Activated CD4-positive, alpha-beta T cell treated with anti-CD3 and anti-CD28 coated beads, Interleukin-2, amount 10 ng/mL, durations not matched to agents 7 days and 5 days (primary cell): ENCODE measurements at regions not wholly inside any gene's neighbourhood (a gene's known extent, or its start where the extent isn't known, plus 50 kb on each side); places are given as distances from the start of the nearest gene placed in this dataset.

Experiments used
- CTCF ChIA-PET: fragments of 350-600 bp; sonication (Branson Sonifier 250); formaldehyde crosslinking; loops from one replicate; lab custom pipeline; 2021; ENCODE audit warnings: antibody characterized with exemption; lab: Charles Lee
- POLR2A ChIA-PET: fragments of 350-600 bp; sonication (Branson Sonifier 250); formaldehyde crosslinking; loops from one replicate; lab custom pipeline; 2021; ENCODE audit warnings: antibody characterized with exemption; lab: Charles Lee
- DNase-seq: peaks from one replicate; pipeline ENCODE4 v3.0.0-alpha.2; 2020
- H3K27ac Mint-ChIP-seq: one replicate; pipeline ENCODE4 v1.8.0; 2021; ENCODE audit warnings: mild to moderate bottlenecking, moderate library complexity, mixed read lengths
- H3K27me3 Mint-ChIP-seq: one replicate; pipeline ENCODE4 v1.8.0; 2021; ENCODE audit warnings: mixed read lengths
- H3K36me3 Mint-ChIP-seq: one replicate; pipeline ENCODE4 v1.8.0; 2021; ENCODE audit warnings: low read depth, mixed read lengths
- H3K4me1 Mint-ChIP-seq: one replicate; pipeline ENCODE4 v1.8.0; 2021; ENCODE audit warnings: mixed read lengths
- H3K4me3 Mint-ChIP-seq: one replicate; pipeline ENCODE4 v1.8.0; 2021; ENCODE audit warnings: mild to moderate bottlenecking, moderate library complexity, mixed read lengths
- H3K9me3 Mint-ChIP-seq: one replicate; pipeline ENCODE4 v1.8.0; 2021; ENCODE audit warnings: mixed read lengths

GRCh38 chr3:19093084-19093483 lies 55.2 kb upstream of the KCNH8 start:
- H3K9me3 Mint-ChIP-seq, result no peaks in the 10 kb centered on the region
- H3K27me3 Mint-ChIP-seq, result peaks cover 3% of the 10 kb centered on the region
- DNase-seq, result no peak
- no peaks in the 10 kb centered on the region for H3K36me3 Mint-ChIP-seq
- H3K4me1 Mint-ChIP-seq, result no peaks in the 10 kb centered on the region
- ChIA-PET CTCF (no interaction called here), POLR2A (no interaction called here)
- no peak overlapping the region for H3K27ac Mint-ChIP-seq
- H3K4me3 Mint-ChIP-seq, result no peak overlapping the region

GRCh38 chr3:19077388-19077787 lies 70.9 kb upstream of the KCNH8 start:
- no peaks in the 10 kb centered on the region for H3K27me3 Mint-ChIP-seq
- H3K4me3 Mint-ChIP-seq, result no peak overlapping the region
- no peak overlapping the region for H3K27ac Mint-ChIP-seq
- DNase-seq, result no peak
- no peaks in the 10 kb centered on the region for H3K4me1 Mint-ChIP-seq
- POLR2A ChIA-PET, result no interaction called here
- CTCF ChIA-PET, result no interaction called here
- H3K36me3 Mint-ChIP-seq, result no peaks in the 10 kb centered on the region
- H3K9me3 Mint-ChIP-seq, result no peaks in the 10 kb centered on the region

GRCh38 chr3:19075037-19075436 lies 73.3 kb upstream of the KCNH8 start:
- H3K27ac Mint-ChIP-seq, result no peak overlapping the region
- ChIA-PET POLR2A (no interaction called here), CTCF (no interaction called here)
- H3K36me3 Mint-ChIP-seq, result no peaks in the 10 kb centered on the region
- H3K9me3 Mint-ChIP-seq, result no peaks in the 10 kb centered on the region
- peaks cover 2% of the 10 kb centered on the region for H3K27me3 Mint-ChIP-seq
- no peak overlapping the region for H3K4me3 Mint-ChIP-seq
- no peaks in the 10 kb centered on the region for H3K4me1 Mint-ChIP-seq
- no peak for DNase-seq

- no peaks in the 10 kb centered on the region for H3K36me3 Mint-ChIP-seq
- H3K9me3 Mint-ChIP-seq, result no peaks in the 10 kb centered on the region
- ChIA-PET POLR2A (no interaction called here), CTCF (no interaction called here)
- H3K27ac Mint-ChIP-seq, result no peak overlapping the region
- DNase-seq, result no peak
- H3K4me3 Mint-ChIP-seq, result no peak overlapping the region
- H3K4me1 Mint-ChIP-seq, result no peaks in the 10 kb centered on the region
- H3K27me3 Mint-ChIP-seq, result peaks cover 2% of the 10 kb centered on the region
Measured at GRCh38 chr3:19074257-19074900, 73.9 kb upstream of the KCNH8 start.

GRCh38 chr3:19073341-19074105 lies 74.8 kb upstream of the KCNH8 start:
- ChIA-PET POLR2A (no interaction called here), CTCF (no interaction called here)
- Mint-ChIP-seq H3K4me3 (no peak overlapping the region), H3K9me3 (no peaks in the 10 kb centered on the region), H3K27ac (no peak overlapping the region), H3K27me3 (peaks cover 2% of the 10 kb centered on the region), H3K36me3 (no peaks in the 10 kb centered on the region), H3K4me1 (no peaks in the 10 kb centered on the region)
- DNase-seq, result no peak

- Mint-ChIP-seq H3K27ac (no peak overlapping the region), H3K4me1 (no peaks in the 10 kb centered on the region), H3K9me3 (no peaks in the 10 kb centered on the region), H3K27me3 (peaks cover 2% of the 10 kb centered on the region), H3K36me3 (no peaks in the 10 kb centered on the region), H3K4me3 (no peak overlapping the region)
- CTCF ChIA-PET, result no interaction called here
- DNase-seq, result no peak
- POLR2A ChIA-PET, result no interaction called here
Measured at GRCh38 chr3:19070325-19070724, 78.0 kb upstream of the KCNH8 start.

GRCh38 chr3:19065027-19065426 lies 83.3 kb upstream of the KCNH8 start:
- DNase-seq, result no peak
- Mint-ChIP-seq H3K4me3 (no peak overlapping the region), H3K9me3 (no peaks in the 10 kb centered on the region), H3K36me3 (no peaks in the 10 kb centered on the region), H3K4me1 (no peaks in the 10 kb centered on the region), H3K27ac (no peak overlapping the region), H3K27me3 (no peaks in the 10 kb centered on the region)
- CTCF ChIA-PET, result no interaction called here
- POLR2A ChIA-PET, result no interaction called here

- CTCF ChIA-PET, result interaction anchor here (1.3 kb wide), 1 partner anchor 75 kb away, joined by 3 read pairs; no protein-coding TSS in a partner anchor
- Mint-ChIP-seq H3K9me3 (no peaks in the 10 kb centered on the region), H3K36me3 (no peaks in the 10 kb centered on the region), H3K4me1 (no peaks in the 10 kb centered on the region), H3K27ac (no peak overlapping the region), H3K27me3 (peaks cover 1% of the 10 kb centered on the region), H3K4me3 (no peak overlapping the region)
- POLR2A ChIA-PET, result no interaction called here
- no peak for DNase-seq
Measured at GRCh38 chr3:19063936-19064335, 84.4 kb upstream of the KCNH8 start.

- DNase-seq, result no peak
- H3K36me3 Mint-ChIP-seq, result no peaks in the 10 kb centered on the region
- H3K27me3 Mint-ChIP-seq, result peaks cover 1% of the 10 kb centered on the region
- no peaks in the 10 kb centered on the region for H3K4me1 Mint-ChIP-seq
- H3K27ac Mint-ChIP-seq, result no peak overlapping the region
- CTCF ChIA-PET, result no interaction called here
- H3K4me3 Mint-ChIP-seq, result no peak overlapping the region
- H3K9me3 Mint-ChIP-seq, result no peaks in the 10 kb centered on the region
- POLR2A ChIA-PET, result no interaction called here
Measured at GRCh38 chr3:19060404-19060803, 87.9 kb upstream of the KCNH8 start.

- no peaks in the 10 kb centered on the region for H3K4me1 Mint-ChIP-seq
- no peak overlapping the region for H3K27ac Mint-ChIP-seq
- H3K4me3 Mint-ChIP-seq, result no peak overlapping the region
- no peaks in the 10 kb centered on the region for H3K36me3 Mint-ChIP-seq
- ChIA-PET POLR2A (no interaction called here), CTCF (no interaction called here)
- DNase-seq, result no peak
- no peaks in the 10 kb centered on the region for H3K27me3 Mint-ChIP-seq
- H3K9me3 Mint-ChIP-seq, result no peaks in the 10 kb centered on the region
Measured at GRCh38 chr3:19052874-19053273, 95.4 kb upstream of the KCNH8 start.

GRCh38 chr3:19046440-19046839 lies 101.9 kb upstream of the KCNH8 start:
- no peak for DNase-seq
- ChIA-PET CTCF (no interaction called here), POLR2A (no interaction called here)
- H3K36me3 Mint-ChIP-seq, result no peaks in the 10 kb centered on the region
- no peak overlapping the region for H3K27ac Mint-ChIP-seq
- H3K27me3 Mint-ChIP-seq, result peaks cover 2% of the 10 kb centered on the region
- no peaks in the 10 kb centered on the region for H3K4me1 Mint-ChIP-seq
- H3K9me3 Mint-ChIP-seq, result no peaks in the 10 kb centered on the region
- H3K4me3 Mint-ChIP-seq, result no peak overlapping the region

- H3K4me1 Mint-ChIP-seq, result peaks cover 2% of the 10 kb centered on the region
- no peak overlapping the region for H3K4me3 Mint-ChIP-seq
- H3K27ac Mint-ChIP-seq, result no peak overlapping the region
- peaks cover 5% of the 10 kb centered on the region for H3K27me3 Mint-ChIP-seq
- CTCF ChIA-PET, result interaction anchor here (0.6 kb wide), 2 partner anchors 796 to 973 kb away, joined by 3 read pairs; no protein-coding TSS in a partner anchor
- H3K36me3 Mint-ChIP-seq, result no peaks in the 10 kb centered on the region
- POLR2A ChIA-PET, result no interaction called here
- no peaks in the 10 kb centered on the region for H3K9me3 Mint-ChIP-seq
- DNase-seq, result peak; percentile 10
Measured at GRCh38 chr3:19030522-19030839, 117.8 kb upstream of the KCNH8 start.

GRCh38 chr3:19029837-19030521 lies 118.3 kb upstream of the KCNH8 start:
- CTCF ChIA-PET, result no interaction called here

More at GRCh38 chr3:19029837-19030521, 118.3 kb upstream of the KCNH8 start:
- POLR2A ChIA-PET, result no interaction called here
- no peaks in the 10 kb centered on the region for H3K9me3 Mint-ChIP-seq
- no peak overlapping the region for H3K27ac Mint-ChIP-seq
- no peak overlapping the region for H3K4me3 Mint-ChIP-seq
- H3K36me3 Mint-ChIP-seq, result no peaks in the 10 kb centered on the region
- DNase-seq, result no peak
- peaks cover 5% of the 10 kb centered on the region for H3K27me3 Mint-ChIP-seq
- peaks cover 2% of the 10 kb centered on the region for H3K4me1 Mint-ChIP-seq
